ENCODE measurements at regions not wholly inside any gene's neighbourhood (a gene's known extent, or its start where the extent isn't known, plus 50 kb on each side); places are given as distances from the start of the nearest gene placed in this dataset.
A peak's percentile ranks its signal among the peaks of the same experiment; 100 is the strongest.

DNA sequence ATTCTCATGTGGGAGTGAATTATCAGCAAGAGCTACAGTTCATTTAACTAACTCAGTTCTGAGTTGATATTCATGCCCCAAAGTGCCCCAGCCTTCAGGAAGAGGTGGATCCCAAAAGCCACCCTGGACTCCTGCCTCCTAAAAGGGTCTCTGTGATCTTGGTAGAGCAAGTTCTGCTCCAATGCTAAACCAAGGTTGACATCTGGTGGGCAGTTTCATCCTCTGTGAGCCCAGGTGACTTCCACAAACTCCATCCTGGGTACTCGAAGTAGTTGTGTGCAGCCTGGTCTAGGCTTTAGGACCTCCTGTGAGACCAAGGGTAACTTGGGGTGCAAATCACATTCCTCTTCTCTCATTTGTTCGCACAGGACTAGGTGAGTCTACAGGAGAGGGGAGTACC is 816.8 kb downstream of the MTRR start:
- TF ChIP-seq POLR2A (IDR thresholded peaks at IDR 0.05) = no peak
- TF ChIP-seq, protein P1, sequence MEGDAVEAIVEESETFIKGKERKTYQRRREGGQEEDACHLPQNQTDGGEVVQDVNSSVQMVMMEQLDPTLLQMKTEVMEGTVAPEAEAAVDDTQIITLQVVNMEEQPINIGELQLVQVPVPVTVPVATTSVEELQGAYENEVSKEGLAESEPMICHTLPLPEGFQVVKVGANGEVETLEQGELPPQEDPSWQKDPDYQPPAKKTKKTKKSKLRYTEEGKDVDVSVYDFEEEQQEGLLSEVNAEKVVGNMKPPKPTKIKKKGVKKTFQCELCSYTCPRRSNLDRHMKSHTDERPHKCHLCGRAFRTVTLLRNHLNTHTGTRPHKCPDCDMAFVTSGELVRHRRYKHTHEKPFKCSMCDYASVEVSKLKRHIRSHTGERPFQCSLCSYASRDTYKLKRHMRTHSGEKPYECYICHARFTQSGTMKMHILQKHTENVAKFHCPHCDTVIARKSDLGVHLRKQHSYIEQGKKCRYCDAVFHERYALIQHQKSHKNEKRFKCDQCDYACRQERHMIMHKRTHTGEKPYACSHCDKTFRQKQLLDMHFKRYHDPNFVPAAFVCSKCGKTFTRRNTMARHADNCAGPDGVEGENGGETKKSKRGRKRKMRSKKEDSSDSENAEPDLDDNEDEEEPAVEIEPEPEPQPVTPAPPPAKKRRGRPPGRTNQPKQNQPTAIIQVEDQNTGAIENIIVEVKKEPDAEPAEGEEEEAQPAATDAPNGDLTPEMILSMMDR (IDR thresholded peaks at IDR 0.05) = no peak
- intact Hi-C loops (cut with DNase I) = no loop called here
- Histone ChIP-seq H3K27me3 (no peaks in the 10 kb centered on the region), H3K9me3 (no peaks in the 10 kb centered on the region), H3K27ac (no peak overlapping the region), H3K36me3 (no peaks in the 10 kb centered on the region), H3K4me3 (no peak overlapping the region), H3K4me1 (peaks cover 0 to 5% (median 0%) of the 10 kb centered on the region in 12 donors)
- 71 to 86% (median 77%) methylated on average over 2 of the region's 2 CpGs for WGBS, 4 donors
- ATAC-seq = no peak
- no peak for DNase-seq

GRCh38 chr5:8686707-8687106 is 817.8 kb downstream of the MTRR start:
- Histone ChIP-seq H3K36me3 (no peaks in the 10 kb centered on the region), H3K4me3 (no peak overlapping the region), H3K4me1 (peaks cover 0 to 5% (median 0%) of the 10 kb centered on the region in 12 donors), H3K9me3 (no peaks in the 10 kb centered on the region), H3K27ac (no peak overlapping the region), H3K27me3 (no peaks in the 10 kb centered on the region)
- DNase-seq = no peak
- TF ChIP-seq, protein P1 (IDR thresholded peaks at IDR 0.05) = no peak
- no peak for TF ChIP-seq POLR2A (IDR thresholded peaks at IDR 0.05)
- intact Hi-C loops (cut with DNase I) = no loop called here
- ATAC-seq = peak in 3 of 4 donors; percentile 52 to 61 (median 60)
- 53 to 73% (median 59%) methylated on average over 2 of the region's 2 CpGs for WGBS, 4 donors

DNA sequence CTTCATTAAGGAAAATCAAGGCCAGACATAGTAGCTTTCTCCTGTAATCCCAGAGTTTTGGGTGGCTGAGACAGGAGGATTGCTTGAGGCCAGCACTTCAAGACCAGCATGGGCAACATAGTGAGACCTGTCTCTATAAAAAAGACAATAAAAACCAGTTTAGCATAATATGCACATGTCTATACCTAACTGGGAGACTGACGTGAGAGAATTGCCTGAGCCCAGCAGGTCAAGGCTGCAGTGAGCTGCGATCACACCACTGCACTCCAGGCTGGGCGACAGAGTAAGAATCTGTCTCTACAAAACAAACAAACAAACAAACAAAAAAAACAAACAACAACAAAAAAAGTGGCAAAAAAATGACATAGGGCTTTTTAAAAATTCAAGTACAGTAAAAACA is 820.8 kb downstream of the MTRR start:
- Histone ChIP-seq H3K27ac (no peak overlapping the region), H3K9me3 (no peaks in the 10 kb centered on the region), H3K4me1 (peaks cover 0 to 5% (median 0%) of the 10 kb centered on the region in 12 donors), H3K27me3 (no peaks in the 10 kb centered on the region), H3K36me3 (no peaks in the 10 kb centered on the region), H3K4me3 (no peak overlapping the region)
- DNase-seq (no peak), ATAC-seq (no peak)
- intact Hi-C loops (cut with DNase I) = no loop called here
- TF ChIP-seq, protein P1 (IDR thresholded peaks at IDR 0.05) = no peak
- no peak for TF ChIP-seq POLR2A (IDR thresholded peaks at IDR 0.05)
- 75 to 83% (median 80%) methylated on average over 3 of the region's 3 CpGs for WGBS, 4 donors

- no peak overlapping the region for H3K27ac ChIP-seq
- no peak for TF ChIP-seq POLR2A (IDR thresholded peaks at IDR 0.05)
- TF ChIP-seq, protein P1 (IDR thresholded peaks at IDR 0.05) = no peak
- H3K9me3 ChIP-seq = no peaks in the 10 kb centered on the region
- H3K4me1 ChIP-seq = peaks cover 0 to 5% (median 0%) of the 10 kb centered on the region in 12 donors
- intact Hi-C loops (cut with DNase I) = no loop called here
- DNase-seq = no peak
- no peak for ATAC-seq
- no peak overlapping the region for H3K4me3 ChIP-seq
- 66 to 85% (median 71%) methylated on average over 2 of the region's 2 CpGs for WGBS, 4 donors
- no peaks in the 10 kb centered on the region for H3K36me3 ChIP-seq
- no peaks in the 10 kb centered on the region for H3K27me3 ChIP-seq
Observed at GRCh38 chr5:8691221-8691620, 822.3 kb downstream of the MTRR start.

All from heart left ventricle (tissue), 16 donors.